Spleen (tissue), 7 donors: ENCODE measurements at regions not wholly inside any gene's neighbourhood (a gene's known extent, or its start where the extent isn't known, plus 50 kb on each side); places are given as distances from the start of the nearest gene placed in this dataset.

Experiments
- POLR2A ChIP-seq, 3 donors: fragments of 450-650 bp; IDR thresholded peaks; one replicate each; pipeline ENCODE4 v1.5.1; 2017; ENCODE audit warnings: antibody characterized with exemption in 3 of 3, mild to moderate bottlenecking in 1 of 3
- POLR2AphosphoS5 ChIP-seq, 3 donors: sonication (generic); formaldehyde crosslinking; IDR thresholded peaks; one replicate each; pipeline ENCODE4 v1.5.1; 2017; ENCODE audit warnings: antibody characterized with exemption in 3 of 3
- TF ChIP-seq, protein P1 (sequence below), 11 experiments: fragments of 200-600 bp in 7 of 11; fragments of 450-650 bp in 4 of 11; sonication (generic) in 4 of 11; IDR thresholded peaks in 8 of 11; conservative IDR thresholded peaks in 3 of 11; 1 replicate in 7 of 11; 2 replicates in 4 of 11; pipeline versions ENCODE4 v1.4.0 to v1.8.0; 2016 to 2021; ENCODE audit warnings: antibody characterized with exemption in 11 of 11, inconsistent platforms in 4 of 11, mild to moderate bottlenecking in 1 of 11
- donor health status: DM: no; HTN: no; CAD: no; lungs with moderate emphysema.
- donor health status: DM: no; HTN: no; CAD: no.
- donor health status: DM: no; HTN: no; CAD: no.

DNA sequence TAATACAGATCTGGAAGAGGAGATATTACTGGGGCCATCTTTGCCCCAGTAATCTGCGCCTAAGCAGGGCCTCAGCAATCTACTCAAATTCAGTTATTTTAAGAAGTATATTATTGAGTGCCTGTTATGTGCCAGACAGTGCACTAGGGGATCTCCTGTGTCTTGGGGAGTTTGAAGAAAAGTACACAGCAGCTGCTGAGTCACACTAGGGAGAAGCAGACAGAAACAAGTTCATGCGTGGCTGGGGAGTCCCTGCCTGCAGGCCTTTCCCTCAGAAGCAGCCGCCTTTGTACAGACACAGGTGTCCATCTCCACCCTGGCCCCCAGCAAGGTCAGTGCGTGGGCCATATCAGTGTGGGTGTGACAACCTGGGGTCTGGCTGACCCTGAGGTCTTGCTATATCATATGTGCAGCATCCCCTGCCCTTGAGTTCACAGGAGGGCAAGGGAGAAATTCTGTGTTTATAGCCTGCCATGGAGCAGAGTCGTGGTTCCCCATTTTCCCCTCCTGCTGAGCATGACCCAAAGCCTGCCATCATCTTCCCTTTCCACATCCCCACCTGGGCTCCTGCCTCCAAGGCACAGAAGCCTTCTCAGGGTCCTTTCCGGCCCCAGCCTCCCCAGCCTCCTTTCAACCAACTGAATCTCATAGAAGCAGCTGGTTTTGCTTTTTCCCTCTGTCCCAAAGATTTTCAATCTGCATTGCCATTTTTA, 229.9 kb upstream of the SDK2 start:
- TF ChIP-seq, protein P1, sequence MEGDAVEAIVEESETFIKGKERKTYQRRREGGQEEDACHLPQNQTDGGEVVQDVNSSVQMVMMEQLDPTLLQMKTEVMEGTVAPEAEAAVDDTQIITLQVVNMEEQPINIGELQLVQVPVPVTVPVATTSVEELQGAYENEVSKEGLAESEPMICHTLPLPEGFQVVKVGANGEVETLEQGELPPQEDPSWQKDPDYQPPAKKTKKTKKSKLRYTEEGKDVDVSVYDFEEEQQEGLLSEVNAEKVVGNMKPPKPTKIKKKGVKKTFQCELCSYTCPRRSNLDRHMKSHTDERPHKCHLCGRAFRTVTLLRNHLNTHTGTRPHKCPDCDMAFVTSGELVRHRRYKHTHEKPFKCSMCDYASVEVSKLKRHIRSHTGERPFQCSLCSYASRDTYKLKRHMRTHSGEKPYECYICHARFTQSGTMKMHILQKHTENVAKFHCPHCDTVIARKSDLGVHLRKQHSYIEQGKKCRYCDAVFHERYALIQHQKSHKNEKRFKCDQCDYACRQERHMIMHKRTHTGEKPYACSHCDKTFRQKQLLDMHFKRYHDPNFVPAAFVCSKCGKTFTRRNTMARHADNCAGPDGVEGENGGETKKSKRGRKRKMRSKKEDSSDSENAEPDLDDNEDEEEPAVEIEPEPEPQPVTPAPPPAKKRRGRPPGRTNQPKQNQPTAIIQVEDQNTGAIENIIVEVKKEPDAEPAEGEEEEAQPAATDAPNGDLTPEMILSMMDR (IDR thresholded peaks at IDR 0.05 in 8 of 11, conservative IDR thresholded peaks at IDR 0.05 in 3 of 11) = no peak
- TF ChIP-seq POLR2A (IDR thresholded peaks at IDR 0.05) (no peak), POLR2AphosphoS5 (IDR thresholded peaks at IDR 0.05) (no peak)
